ENCODE measurements at regions not wholly inside any gene's neighbourhood (a gene's known extent, or its start where the extent isn't known, plus 50 kb on each side); places are given as distances from the start of the nearest gene placed in this dataset.

DNA sequence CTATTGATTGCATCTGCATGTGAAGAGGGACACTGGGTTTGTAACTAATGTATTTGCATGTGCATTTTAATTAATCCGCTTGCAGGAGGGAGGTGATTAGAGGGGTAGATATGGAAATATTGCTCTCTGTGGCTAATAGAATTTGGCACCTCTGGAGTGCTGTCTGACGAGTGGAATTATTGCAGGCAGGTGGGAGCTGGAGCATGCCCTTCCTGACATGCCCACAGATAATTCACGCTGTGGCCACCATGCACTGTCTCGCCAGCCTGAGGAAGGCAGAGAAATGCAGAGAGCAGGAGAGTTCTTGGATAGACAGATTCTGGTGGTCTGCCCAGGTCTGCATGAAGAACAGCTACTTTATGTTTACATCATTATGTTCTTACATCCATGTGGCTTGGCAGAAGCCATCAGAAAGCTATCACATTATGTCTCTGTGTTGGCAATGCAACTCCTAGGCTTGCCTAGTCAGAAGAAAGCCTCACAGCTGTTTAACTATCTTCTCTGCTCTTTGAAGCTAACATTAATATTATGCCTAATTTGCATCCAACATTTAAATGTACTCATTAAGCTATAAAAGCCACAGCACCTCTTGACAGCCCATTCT is 89.4 kb upstream of the DRD2 start:
- no peak for TF ChIP-seq EZH2 (IDR thresholded peaks at IDR 0.05; ENCODE audit: low read length, missing control alignments)
- TF ChIP-seq, protein P1, sequence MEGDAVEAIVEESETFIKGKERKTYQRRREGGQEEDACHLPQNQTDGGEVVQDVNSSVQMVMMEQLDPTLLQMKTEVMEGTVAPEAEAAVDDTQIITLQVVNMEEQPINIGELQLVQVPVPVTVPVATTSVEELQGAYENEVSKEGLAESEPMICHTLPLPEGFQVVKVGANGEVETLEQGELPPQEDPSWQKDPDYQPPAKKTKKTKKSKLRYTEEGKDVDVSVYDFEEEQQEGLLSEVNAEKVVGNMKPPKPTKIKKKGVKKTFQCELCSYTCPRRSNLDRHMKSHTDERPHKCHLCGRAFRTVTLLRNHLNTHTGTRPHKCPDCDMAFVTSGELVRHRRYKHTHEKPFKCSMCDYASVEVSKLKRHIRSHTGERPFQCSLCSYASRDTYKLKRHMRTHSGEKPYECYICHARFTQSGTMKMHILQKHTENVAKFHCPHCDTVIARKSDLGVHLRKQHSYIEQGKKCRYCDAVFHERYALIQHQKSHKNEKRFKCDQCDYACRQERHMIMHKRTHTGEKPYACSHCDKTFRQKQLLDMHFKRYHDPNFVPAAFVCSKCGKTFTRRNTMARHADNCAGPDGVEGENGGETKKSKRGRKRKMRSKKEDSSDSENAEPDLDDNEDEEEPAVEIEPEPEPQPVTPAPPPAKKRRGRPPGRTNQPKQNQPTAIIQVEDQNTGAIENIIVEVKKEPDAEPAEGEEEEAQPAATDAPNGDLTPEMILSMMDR (conservative IDR thresholded peaks at IDR 0.05 in 1 of 2, IDR thresholded peaks at IDR 0.05 in 1 of 2; ENCODE audit: low read depth in 1 of 2, low read length in 2 of 2): no peak

All from fibroblast of lung (primary cell).